ENCODE measurements at regions not wholly inside any gene's neighbourhood (a gene's known extent, or its start where the extent isn't known, plus 50 kb on each side); places are given as distances from the start of the nearest gene placed in this dataset.

DNA sequence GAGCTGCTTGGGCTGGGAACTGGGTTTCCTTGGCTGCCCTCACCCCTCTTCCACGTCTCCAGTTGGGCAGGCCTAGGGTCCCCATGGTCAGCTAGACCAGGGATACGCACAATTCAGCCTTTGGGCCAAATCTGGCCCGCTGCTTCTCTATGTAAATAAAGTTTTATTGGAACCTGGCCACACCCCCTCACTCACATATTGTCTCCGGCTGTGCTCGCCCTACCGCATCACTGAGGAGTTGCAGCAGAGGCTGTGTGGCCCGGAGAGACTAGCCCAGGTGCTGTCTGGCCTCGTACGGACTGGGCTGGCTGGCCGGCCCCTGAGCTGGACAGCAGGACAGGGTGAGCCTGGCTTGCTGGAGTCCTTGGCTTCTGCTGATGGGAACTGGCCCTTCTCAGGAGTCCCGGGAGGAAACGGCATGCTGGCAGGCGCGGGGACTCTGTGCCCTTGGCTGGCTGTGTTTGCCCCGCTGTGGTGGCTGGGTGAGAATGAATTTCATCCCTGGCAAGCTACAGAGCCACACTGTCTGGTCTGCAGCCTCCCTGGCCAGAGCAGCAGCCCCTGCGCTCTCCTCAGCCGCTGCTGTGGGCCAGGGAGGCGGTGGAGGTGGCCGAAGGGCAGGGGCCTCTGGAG lies 82.0 kb downstream of the ENGASE start:
- H3K4me3 ChIP-seq (ENCODE audit: low read depth, poor library complexity, severe bottlenecking): no peak overlapping the region
- intact Hi-C loops (cut with DNase I; ENCODE audit: low total_unique reads): no loop called here
- 77 to 78% methylated on average over 19 of the region's 19 CpGs for WGBS, 2 donors
- TF ChIP-seq, protein P1, sequence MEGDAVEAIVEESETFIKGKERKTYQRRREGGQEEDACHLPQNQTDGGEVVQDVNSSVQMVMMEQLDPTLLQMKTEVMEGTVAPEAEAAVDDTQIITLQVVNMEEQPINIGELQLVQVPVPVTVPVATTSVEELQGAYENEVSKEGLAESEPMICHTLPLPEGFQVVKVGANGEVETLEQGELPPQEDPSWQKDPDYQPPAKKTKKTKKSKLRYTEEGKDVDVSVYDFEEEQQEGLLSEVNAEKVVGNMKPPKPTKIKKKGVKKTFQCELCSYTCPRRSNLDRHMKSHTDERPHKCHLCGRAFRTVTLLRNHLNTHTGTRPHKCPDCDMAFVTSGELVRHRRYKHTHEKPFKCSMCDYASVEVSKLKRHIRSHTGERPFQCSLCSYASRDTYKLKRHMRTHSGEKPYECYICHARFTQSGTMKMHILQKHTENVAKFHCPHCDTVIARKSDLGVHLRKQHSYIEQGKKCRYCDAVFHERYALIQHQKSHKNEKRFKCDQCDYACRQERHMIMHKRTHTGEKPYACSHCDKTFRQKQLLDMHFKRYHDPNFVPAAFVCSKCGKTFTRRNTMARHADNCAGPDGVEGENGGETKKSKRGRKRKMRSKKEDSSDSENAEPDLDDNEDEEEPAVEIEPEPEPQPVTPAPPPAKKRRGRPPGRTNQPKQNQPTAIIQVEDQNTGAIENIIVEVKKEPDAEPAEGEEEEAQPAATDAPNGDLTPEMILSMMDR (IDR thresholded peaks at IDR 0.05): no peak
- DNase-seq (ENCODE audit: low spot score in 2 of 2): no peak

DNA sequence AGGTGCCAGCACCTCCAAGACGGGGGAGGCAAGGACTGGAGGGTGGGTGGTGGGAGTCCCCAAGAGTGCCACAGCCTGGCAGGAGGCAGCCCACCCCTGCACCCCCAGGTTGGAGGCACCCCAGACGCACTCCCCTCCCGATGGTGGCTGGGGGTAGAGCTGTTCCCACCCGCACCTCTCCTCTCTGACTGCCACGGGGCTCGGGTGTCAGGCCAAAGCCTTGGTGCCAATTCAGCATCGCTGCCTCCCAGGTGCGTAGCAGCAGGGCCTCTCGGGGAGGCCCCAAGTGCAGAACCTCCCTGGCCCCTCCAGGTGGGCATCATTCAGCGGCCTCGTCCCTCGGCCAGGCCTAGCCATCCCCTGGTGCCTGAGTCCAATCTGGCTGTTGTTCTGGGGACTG lies 81.1 kb downstream of the ENGASE start:
- H3K4me3 ChIP-seq (ENCODE audit: low read depth, poor library complexity, severe bottlenecking): no peak overlapping the region
- DNase-seq (ENCODE audit: low spot score in 2 of 2): no peak
- WGBS, 2 donors: 75 to 80% methylated on average over 7 to 10 of the region's 12 CpGs
- TF ChIP-seq, protein P1 (IDR thresholded peaks at IDR 0.05): no peak
- no peak for TF ChIP-seq POLR2A (IDR thresholded peaks at IDR 0.05)
- intact Hi-C loops (cut with DNase I; ENCODE audit: low total_unique reads): no loop called here

DNA sequence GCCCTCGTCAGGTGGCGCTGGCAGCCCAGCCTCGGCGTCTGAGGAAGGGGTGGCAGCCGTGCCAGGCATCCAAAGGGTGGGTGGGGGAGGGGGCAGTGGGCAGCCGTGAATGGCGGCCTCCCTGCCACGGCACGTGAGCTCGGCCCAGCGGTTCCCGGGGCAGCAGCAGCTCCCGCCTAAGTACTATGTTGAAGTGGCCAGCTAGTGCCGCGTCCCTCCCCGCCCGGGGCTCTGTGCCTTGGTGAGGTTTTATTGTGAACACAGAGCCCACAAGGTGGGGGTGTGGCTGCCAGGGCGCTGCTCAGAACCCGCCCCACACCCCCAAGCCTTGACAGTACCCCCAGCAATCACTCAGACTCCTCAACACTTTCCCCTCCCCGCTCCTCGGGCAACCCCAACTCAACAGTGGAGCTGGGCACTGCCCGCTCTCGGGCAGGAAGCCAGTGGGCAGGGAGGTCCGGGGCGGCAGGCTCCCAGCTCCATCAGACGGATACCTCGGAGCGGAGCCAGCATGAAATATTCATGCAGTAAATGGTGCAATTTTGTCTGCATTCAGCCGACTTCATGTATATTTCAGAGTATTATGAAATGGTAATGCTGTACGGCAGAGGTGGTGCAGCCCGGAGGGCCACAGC lies 80.4 kb downstream of the ENGASE start:
- H3K4me3 ChIP-seq (ENCODE audit: low read depth, poor library complexity, severe bottlenecking): no peak overlapping the region
- no peak for TF ChIP-seq POLR2A (IDR thresholded peaks at IDR 0.05)
- TF ChIP-seq, protein P1 (IDR thresholded peaks at IDR 0.05): no peak
- intact Hi-C loops (cut with DNase I; ENCODE audit: low total_unique reads): no loop called here
- 48 to 55% methylated on average over 25 of the region's 31 CpGs for WGBS, 2 donors
- DNase-seq (ENCODE audit: low spot score in 2 of 2): no peak

- WGBS, 2 donors: 54 to 66% methylated on average over 13 to 14 of the region's 14 CpGs
- no peak overlapping the region for H3K4me3 ChIP-seq (ENCODE audit: low read depth, poor library complexity, severe bottlenecking)
Observed at GRCh38 chr17:79154446-79154845, 79.8 kb downstream of the ENGASE start.

GRCh38 chr17:79153367-79154130 lies 78.9 kb downstream of the ENGASE start:
- 50 to 63% methylated on average over 14 of the region's 14 CpGs for WGBS, 2 donors
- intact Hi-C loops (cut with DNase I; ENCODE audit: low total_unique reads): no loop called here
- no peak overlapping the region for H3K4me3 ChIP-seq (ENCODE audit: low read depth, poor library complexity, severe bottlenecking)
- TF ChIP-seq, protein P1 (IDR thresholded peaks at IDR 0.05): no peak
- no peak for TF ChIP-seq POLR2A (IDR thresholded peaks at IDR 0.05)
- no peak for DNase-seq (ENCODE audit: low spot score in 2 of 2)

More at GRCh38 chr17:79154446-79154845, 79.8 kb downstream of the ENGASE start:
- intact Hi-C loops (cut with DNase I; ENCODE audit: low total_unique reads): no loop called here
- no peak for TF ChIP-seq POLR2A (IDR thresholded peaks at IDR 0.05)
- TF ChIP-seq, protein P1 (IDR thresholded peaks at IDR 0.05): no peak
- no peak for DNase-seq (ENCODE audit: low spot score in 2 of 2)
